ENCODE measurements at regions not wholly inside any gene's neighbourhood (a gene's known extent, or its start where the extent isn't known, plus 50 kb on each side); places are given as distances from the start of the nearest gene placed in this dataset.

GRCh38 chr12:93996321-93996720 lies 152.1 kb upstream of the PLXNC1 start (continued):
- TF ChIP-seq TAF1 (IDR thresholded peaks at IDR 0.05; ENCODE audit: borderline replicate concordance, low read depth, low read length) (no peak), ZSCAN29 (IDR thresholded peaks at IDR 0.05) (no peak), SIN3A (IDR thresholded peaks at IDR 0.05; ENCODE audit: low read depth, low read length) (no peak), ZZZ3 (IDR thresholded peaks at IDR 0.05; ENCODE audit: control insufficient read depth, insufficient read length, low read depth) (no peak), E4F1 (IDR thresholded peaks at IDR 0.05; ENCODE audit: borderline replicate concordance, partially characterized antibody) (no peak), CBFB (IDR thresholded peaks at IDR 0.05; ENCODE audit: low read depth) (no peak), SKIL (IDR thresholded peaks at IDR 0.05; ENCODE audit: low read depth, poor library complexity, severe bottlenecking) (no peak), E2F4 (IDR thresholded peaks at IDR 0.05; ENCODE audit: low read depth, low read length) (no peak), CHD2 (IDR thresholded peaks at IDR 0.05; ENCODE audit: borderline replicate concordance, low read depth, low read length) (no peak), HSF1 (IDR thresholded peaks at IDR 0.05; ENCODE audit: low read depth, low read length) (no peak), IRF3 (IDR thresholded peaks at IDR 0.05) (no peak)
